ES-I3 (cell line): ENCODE measurements at regions not wholly inside any gene's neighbourhood (a gene's known extent, or its start where the extent isn't known, plus 50 kb on each side); places are given as distances from the start of the nearest gene placed in this dataset.
"Not testable (repeated sequence)": the region's sequence is repeated elsewhere in the genome, so short reads cannot be mapped to it uniquely, and the experiment has no call there.

Source experiments
- H3K36me3 ChIP-seq: 2 replicates; pipeline ENCODE4 v1.6.1; 2013; ENCODE audit warnings: mild to moderate bottlenecking, low read length, control low read depth, moderate library complexity; ENCODE audit not compliant: insufficient read depth
- H3K4me1 ChIP-seq: 2 replicates; pipeline ENCODE4 v1.6.1; 2013; ENCODE audit warnings: mild to moderate bottlenecking, control low read depth, low read length; ENCODE audit not compliant: insufficient read depth
- H3K9ac ChIP-seq: 2 replicates; pipeline ENCODE4 v1.6.1; 2013; ENCODE audit warnings: low read depth, mild to moderate bottlenecking, low read length, moderate library complexity
- H3K9me3 ChIP-seq: 2 replicates; pipeline ENCODE4 v1.6.1; 2013; ENCODE audit warnings: mild to moderate bottlenecking, low read length, moderate library complexity; ENCODE audit not compliant: control insufficient read depth, insufficient read depth

GRCh38 chr2:52036853-52037252, 1004.9 kb upstream of the NRXN1 start:
- H3K36me3 ChIP-seq, result no peaks in the 10 kb centered on the region
- no peak overlapping the region for H3K9ac ChIP-seq
- H3K9me3 ChIP-seq, result no peaks in the 10 kb centered on the region
- peaks cover 20% of the 10 kb centered on the region; the same call in 1 of the 2 replicates for H3K4me1 ChIP-seq

- no peaks in the 10 kb centered on the region for H3K9me3 ChIP-seq
- H3K4me1 ChIP-seq, result peaks cover 20% of the 10 kb centered on the region; the same call in 1 of the 2 replicates
- H3K36me3 ChIP-seq, result no peaks in the 10 kb centered on the region
- no peak overlapping the region for H3K9ac ChIP-seq
These were observed 1004.1 kb upstream of the NRXN1 start for GRCh38 chr2:52036024-52036423.

GRCh38 chr2:52035391-52035790, 1003.5 kb upstream of the NRXN1 start:
- H3K36me3 ChIP-seq, result no peaks in the 10 kb centered on the region
- H3K9me3 ChIP-seq, result no peaks in the 10 kb centered on the region
- peaks cover 20% of the 10 kb centered on the region; the same call in 1 of the 2 replicates for H3K4me1 ChIP-seq
- H3K9ac ChIP-seq, result no peak overlapping the region

- Histone ChIP-seq H3K4me1 (peaks cover 20% of the 10 kb centered on the region; the same call in 1 of the 2 replicates), H3K36me3 (no peaks in the 10 kb centered on the region), H3K9me3 (no peaks in the 10 kb centered on the region), H3K9ac (no peak overlapping the region)
These were observed 1002.8 kb upstream of the NRXN1 start for GRCh38 chr2:52034706-52035105.

- no peaks in the 10 kb centered on the region for H3K36me3 ChIP-seq
- no peak overlapping the region for H3K9ac ChIP-seq
- H3K4me1 ChIP-seq, result no peaks in the 10 kb centered on the region
- peaks cover 4% of the 10 kb centered on the region; the same call in 1 of the 2 replicates for H3K9me3 ChIP-seq
These were observed 990.1 kb upstream of the NRXN1 start for GRCh38 chr2:52022006-52022405.

- Histone ChIP-seq H3K36me3 (no peaks in the 10 kb centered on the region), H3K9me3 (no peaks in the 10 kb centered on the region; the same call in 1 of the 2 replicates)
These were observed 985.8 kb upstream of the NRXN1 start for GRCh38 chr2:52017646-52018235.

GRCh38 chr2:52006821-52007366, 975.0 kb upstream of the NRXN1 start:
- H3K9ac ChIP-seq, H3K36me3 ChIP-seq, H3K9me3 ChIP-seq, H3K4me1 ChIP-seq: not testable (repeated sequence)

More at GRCh38 chr2:52017646-52018235, 985.8 kb upstream of the NRXN1 start:
- H3K4me1 ChIP-seq, result no peaks in the 10 kb centered on the region
- H3K9ac ChIP-seq, result no peak overlapping the region

GRCh38 chr2:52000151-52000855, 968.4 kb upstream of the NRXN1 start:
- Histone ChIP-seq H3K4me1 (no peaks in the 10 kb centered on the region; the same call in 1 of the 2 replicates), H3K9me3 (0 out of 2 replicates have a peak, but pooled peaks cover 2% of the 10 kb centered on the region), H3K9ac (no peak overlapping the region), H3K36me3 (no peaks in the 10 kb centered on the region)

GRCh38 chr2:51998890-51999289, 967.0 kb upstream of the NRXN1 start:
- Histone ChIP-seq H3K36me3 (no peaks in the 10 kb centered on the region), H3K4me1 (peaks cover 6% of the 10 kb centered on the region; the same call in 1 of the 2 replicates), H3K9me3 (0 out of 2 replicates have a peak, but pooled peaks cover 2% of the 10 kb centered on the region), H3K9ac (no peak overlapping the region)

- peaks cover 6% of the 10 kb centered on the region; the same call in 1 of the 2 replicates for H3K4me1 ChIP-seq
- no peaks in the 10 kb centered on the region for H3K36me3 ChIP-seq
- H3K9ac ChIP-seq, result no peak overlapping the region
- H3K9me3 ChIP-seq, result 0 out of 2 replicates have a peak, but pooled peaks cover 2% of the 10 kb centered on the region
These were observed 965.6 kb upstream of the NRXN1 start for GRCh38 chr2:51997571-51997970.

- H3K9me3 ChIP-seq, result no peaks in the 10 kb centered on the region
- no peaks in the 10 kb centered on the region for H3K36me3 ChIP-seq
- peaks cover 6% of the 10 kb centered on the region; the same call in 1 of the 2 replicates for H3K4me1 ChIP-seq
- H3K9ac ChIP-seq, result no peak overlapping the region
These were observed 963.4 kb upstream of the NRXN1 start for GRCh38 chr2:51995293-51995692.

GRCh38 chr2:51994123-51994763, 962.3 kb upstream of the NRXN1 start:
- H3K9ac ChIP-seq, result no peak overlapping the region
- no peaks in the 10 kb centered on the region for H3K9me3 ChIP-seq
- peaks cover 6% of the 10 kb centered on the region; the same call in 1 of the 2 replicates for H3K4me1 ChIP-seq
- no peaks in the 10 kb centered on the region for H3K36me3 ChIP-seq

- Histone ChIP-seq H3K9ac (no peak overlapping the region), H3K9me3 (no peaks in the 10 kb centered on the region), H3K36me3 (no peaks in the 10 kb centered on the region), H3K4me1 (peaks cover 6% of the 10 kb centered on the region; the same call in 1 of the 2 replicates)
These were observed 958.8 kb upstream of the NRXN1 start for GRCh38 chr2:51990684-51991083.

- H3K4me1 ChIP-seq, result no peaks in the 10 kb centered on the region
- no peaks in the 10 kb centered on the region for H3K36me3 ChIP-seq
- H3K9me3 ChIP-seq, result no peaks in the 10 kb centered on the region
These were observed 954.2 kb upstream of the NRXN1 start for GRCh38 chr2:51986101-51986500.

More at GRCh38 chr2:51986101-51986500, 954.2 kb upstream of the NRXN1 start:
- H3K9ac ChIP-seq, result no peak overlapping the region
